ENCODE measurements at regions not wholly inside any gene's neighbourhood (a gene's known extent, or its start where the extent isn't known, plus 50 kb on each side); places are given as distances from the start of the nearest gene placed in this dataset.

- H3K4me1 Mint-ChIP-seq = peaks cover 17% of the 10 kb centered on the region
- peak; percentile 81 for ATAC-seq
- CTCF ChIA-PET = interaction anchor here (1.3 to 4.1 kb wide), 2 partner anchors 79 to 420 kb away, joined by 4 to 25 read pairs; no protein-coding TSS in a partner anchor
- POLR2A ChIA-PET = no interaction called here
- DNase-seq (ENCODE audit: low spot score) = no peak
- peaks cover 21% of the 10 kb centered on the region for H3K36me3 Mint-ChIP-seq
- H3K4me3 Mint-ChIP-seq = no peak overlapping the region
- no peaks in the 10 kb centered on the region; the same call in 1 of the 2 replicates for H3K27me3 Mint-ChIP-seq (ENCODE audit: low read depth)
- peak overlapping the region; percentile 82 for H3K27ac Mint-ChIP-seq
- no peak for TF ChIP-seq FOXP4 (CRISPR knock-in tag; IDR thresholded peaks at IDR 0.05)
- TF ChIP-seq FOXK1 (CRISPR knock-in tag; IDR thresholded peaks at IDR 0.05) = no peak
- TF ChIP-seq SOX15 (CRISPR knock-in tag; IDR thresholded peaks at IDR 0.05) = no peak
- no peak for TF ChIP-seq JAZF1 (CRISPR knock-in tag; IDR thresholded peaks at IDR 0.05)
- TF ChIP-seq PRRX2 (CRISPR knock-in tag; IDR thresholded peaks at IDR 0.05) = no peak
- TF ChIP-seq USF1 (CRISPR knock-in tag; IDR thresholded peaks at IDR 0.05) = no peak
- no peak for TF ChIP-seq CREM (CRISPR knock-in tag; IDR thresholded peaks at IDR 0.05)
- TF ChIP-seq ATF6 (CRISPR knock-in tag; IDR thresholded peaks at IDR 0.05) = no peak
- no peak for TF ChIP-seq NFYB (CRISPR knock-in tag; conservative IDR thresholded peaks at IDR 0.05; ENCODE audit: low read depth)
- TF ChIP-seq KAT7 (CRISPR knock-in tag; IDR thresholded peaks at IDR 0.05; ENCODE audit: borderline replicate concordance) = no peak
- TF ChIP-seq, protein P1, sequence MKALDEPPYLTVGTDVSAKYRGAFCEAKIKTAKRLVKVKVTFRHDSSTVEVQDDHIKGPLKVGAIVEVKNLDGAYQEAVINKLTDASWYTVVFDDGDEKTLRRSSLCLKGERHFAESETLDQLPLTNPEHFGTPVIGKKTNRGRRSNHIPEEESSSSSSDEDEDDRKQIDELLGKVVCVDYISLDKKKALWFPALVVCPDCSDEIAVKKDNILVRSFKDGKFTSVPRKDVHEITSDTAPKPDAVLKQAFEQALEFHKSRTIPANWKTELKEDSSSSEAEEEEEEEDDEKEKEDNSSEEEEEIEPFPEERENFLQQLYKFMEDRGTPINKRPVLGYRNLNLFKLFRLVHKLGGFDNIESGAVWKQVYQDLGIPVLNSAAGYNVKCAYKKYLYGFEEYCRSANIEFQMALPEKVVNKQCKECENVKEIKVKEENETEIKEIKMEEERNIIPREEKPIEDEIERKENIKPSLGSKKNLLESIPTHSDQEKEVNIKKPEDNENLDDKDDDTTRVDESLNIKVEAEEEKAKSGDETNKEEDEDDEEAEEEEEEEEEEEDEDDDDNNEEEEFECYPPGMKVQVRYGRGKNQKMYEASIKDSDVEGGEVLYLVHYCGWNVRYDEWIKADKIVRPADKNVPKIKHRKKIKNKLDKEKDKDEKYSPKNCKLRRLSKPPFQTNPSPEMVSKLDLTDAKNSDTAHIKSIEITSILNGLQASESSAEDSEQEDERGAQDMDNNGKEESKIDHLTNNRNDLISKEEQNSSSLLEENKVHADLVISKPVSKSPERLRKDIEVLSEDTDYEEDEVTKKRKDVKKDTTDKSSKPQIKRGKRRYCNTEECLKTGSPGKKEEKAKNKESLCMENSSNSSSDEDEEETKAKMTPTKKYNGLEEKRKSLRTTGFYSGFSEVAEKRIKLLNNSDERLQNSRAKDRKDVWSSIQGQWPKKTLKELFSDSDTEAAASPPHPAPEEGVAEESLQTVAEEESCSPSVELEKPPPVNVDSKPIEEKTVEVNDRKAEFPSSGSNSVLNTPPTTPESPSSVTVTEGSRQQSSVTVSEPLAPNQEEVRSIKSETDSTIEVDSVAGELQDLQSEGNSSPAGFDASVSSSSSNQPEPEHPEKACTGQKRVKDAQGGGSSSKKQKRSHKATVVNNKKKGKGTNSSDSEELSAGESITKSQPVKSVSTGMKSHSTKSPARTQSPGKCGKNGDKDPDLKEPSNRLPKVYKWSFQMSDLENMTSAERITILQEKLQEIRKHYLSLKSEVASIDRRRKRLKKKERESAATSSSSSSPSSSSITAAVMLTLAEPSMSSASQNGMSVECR (CRISPR knock-in tag; IDR thresholded peaks at IDR 0.05; ENCODE audit: borderline replicate concordance) = no peak
- H3K9me3 Mint-ChIP-seq = peaks cover 40% of the 10 kb centered on the region
Observed at GRCh38 chr15:27601239-27601960, 497.7 kb downstream of the OCA2 start.

DNA sequence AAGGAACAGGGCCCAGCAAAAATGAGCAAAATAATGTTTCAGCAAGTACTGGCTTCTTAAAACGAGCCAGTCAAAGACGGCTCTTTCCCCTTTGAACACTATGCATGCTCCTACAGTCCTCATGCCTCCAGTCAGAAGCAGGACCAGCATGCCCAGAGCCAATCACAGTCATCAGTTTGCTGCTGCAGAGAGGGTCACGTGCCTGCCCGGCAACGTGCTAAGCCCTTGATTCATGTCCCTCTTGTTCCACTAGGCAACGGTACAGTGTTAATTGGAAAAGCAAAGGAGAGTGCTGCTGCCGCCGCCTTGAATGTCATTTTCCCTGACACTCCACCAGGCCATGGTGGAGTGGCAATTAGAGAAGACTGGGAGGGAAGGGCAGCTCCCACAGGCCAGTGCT, 500.1 kb downstream of the OCA2 start:
- peaks cover 6% of the 10 kb centered on the region for H3K36me3 Mint-ChIP-seq
- TF ChIP-seq ZBTB43 (CRISPR knock-in tag; IDR thresholded peaks at IDR 0.05) = no peak
- no peak for TF ChIP-seq ZNF396 (CRISPR knock-in tag; IDR thresholded peaks at IDR 0.05; ENCODE audit: borderline replicate concordance)
- TF ChIP-seq, protein P2, sequence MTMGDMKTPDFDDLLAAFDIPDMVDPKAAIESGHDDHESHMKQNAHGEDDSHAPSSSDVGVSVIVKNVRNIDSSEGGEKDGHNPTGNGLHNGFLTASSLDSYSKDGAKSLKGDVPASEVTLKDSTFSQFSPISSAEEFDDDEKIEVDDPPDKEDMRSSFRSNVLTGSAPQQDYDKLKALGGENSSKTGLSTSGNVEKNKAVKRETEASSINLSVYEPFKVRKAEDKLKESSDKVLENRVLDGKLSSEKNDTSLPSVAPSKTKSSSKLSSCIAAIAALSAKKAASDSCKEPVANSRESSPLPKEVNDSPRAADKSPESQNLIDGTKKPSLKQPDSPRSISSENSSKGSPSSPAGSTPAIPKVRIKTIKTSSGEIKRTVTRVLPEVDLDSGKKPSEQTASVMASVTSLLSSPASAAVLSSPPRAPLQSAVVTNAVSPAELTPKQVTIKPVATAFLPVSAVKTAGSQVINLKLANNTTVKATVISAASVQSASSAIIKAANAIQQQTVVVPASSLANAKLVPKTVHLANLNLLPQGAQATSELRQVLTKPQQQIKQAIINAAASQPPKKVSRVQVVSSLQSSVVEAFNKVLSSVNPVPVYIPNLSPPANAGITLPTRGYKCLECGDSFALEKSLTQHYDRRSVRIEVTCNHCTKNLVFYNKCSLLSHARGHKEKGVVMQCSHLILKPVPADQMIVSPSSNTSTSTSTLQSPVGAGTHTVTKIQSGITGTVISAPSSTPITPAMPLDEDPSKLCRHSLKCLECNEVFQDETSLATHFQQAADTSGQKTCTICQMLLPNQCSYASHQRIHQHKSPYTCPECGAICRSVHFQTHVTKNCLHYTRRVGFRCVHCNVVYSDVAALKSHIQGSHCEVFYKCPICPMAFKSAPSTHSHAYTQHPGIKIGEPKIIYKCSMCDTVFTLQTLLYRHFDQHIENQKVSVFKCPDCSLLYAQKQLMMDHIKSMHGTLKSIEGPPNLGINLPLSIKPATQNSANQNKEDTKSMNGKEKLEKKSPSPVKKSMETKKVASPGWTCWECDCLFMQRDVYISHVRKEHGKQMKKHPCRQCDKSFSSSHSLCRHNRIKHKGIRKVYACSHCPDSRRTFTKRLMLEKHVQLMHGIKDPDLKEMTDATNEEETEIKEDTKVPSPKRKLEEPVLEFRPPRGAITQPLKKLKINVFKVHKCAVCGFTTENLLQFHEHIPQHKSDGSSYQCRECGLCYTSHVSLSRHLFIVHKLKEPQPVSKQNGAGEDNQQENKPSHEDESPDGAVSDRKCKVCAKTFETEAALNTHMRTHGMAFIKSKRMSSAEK (CRISPR knock-in tag; IDR thresholded peaks at IDR 0.05; ENCODE audit: borderline replicate concordance) = no peak
- no peak for TF ChIP-seq SMAD3 (CRISPR knock-in tag; IDR thresholded peaks at IDR 0.05; ENCODE audit: borderline replicate concordance)
- no peak for TF ChIP-seq NFYB (CRISPR knock-in tag; conservative IDR thresholded peaks at IDR 0.05; ENCODE audit: low read depth)
- TF ChIP-seq, protein P3, sequence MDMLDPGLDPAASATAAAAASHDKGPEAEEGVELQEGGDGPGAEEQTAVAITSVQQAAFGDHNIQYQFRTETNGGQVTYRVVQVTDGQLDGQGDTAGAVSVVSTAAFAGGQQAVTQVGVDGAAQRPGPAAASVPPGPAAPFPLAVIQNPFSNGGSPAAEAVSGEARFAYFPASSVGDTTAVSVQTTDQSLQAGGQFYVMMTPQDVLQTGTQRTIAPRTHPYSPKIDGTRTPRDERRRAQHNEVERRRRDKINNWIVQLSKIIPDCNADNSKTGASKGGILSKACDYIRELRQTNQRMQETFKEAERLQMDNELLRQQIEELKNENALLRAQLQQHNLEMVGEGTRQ (CRISPR knock-in tag; IDR thresholded peaks at IDR 0.05) = no peak
- no peak for TF ChIP-seq TEAD4 (CRISPR knock-in tag; IDR thresholded peaks at IDR 0.05)
- ChIA-PET POLR2A (no interaction called here), CTCF (interaction anchor here (4.1 kb wide), 1 partner anchor 82 kb away, joined by 25 read pairs; no protein-coding TSS in a partner anchor)
- DNase-seq (ENCODE audit: low spot score) = no peak
- no peak overlapping the region for H3K27ac Mint-ChIP-seq
- peaks cover 26% of the 10 kb centered on the region for H3K9me3 Mint-ChIP-seq
- ATAC-seq = no peak
- H3K27me3 Mint-ChIP-seq (ENCODE audit: low read depth) = peaks cover 3% of the 10 kb centered on the region
- no peak overlapping the region for H3K4me3 Mint-ChIP-seq
- H3K4me1 Mint-ChIP-seq = peaks cover 21% of the 10 kb centered on the region

Data from WTC11 (cell line).